Fibroblast of mammary gland (primary cell): ENCODE measurements at regions not wholly inside any gene's neighbourhood (a gene's known extent, or its start where the extent isn't known, plus 50 kb on each side); places are given as distances from the start of the nearest gene placed in this dataset.
"Not testable (repeated sequence)": the region's sequence is repeated elsewhere in the genome, so short reads cannot be mapped to it uniquely, and the experiment has no call there.

ENCODE experiments used
- DNase-seq: peaks from one replicate; pipeline ENCODE4 v3.0.0-alpha.2; 2010; ENCODE audit warnings: low read depth
- H3K4me3 ChIP-seq: 2 replicates; pipeline ENCODE4 v1.5.1; 2011; ENCODE audit warnings: low read depth, mild to moderate bottlenecking, low read length, moderate library complexity; ENCODE audit not compliant: control insufficient read depth
- TF ChIP-seq, protein P1 (sequence below): conservative IDR thresholded peaks from 2 replicates; pipeline ENCODE4 v1.5.1; 2011; ENCODE audit warnings: low read depth, low read length, inconsistent platforms; ENCODE audit not compliant: control insufficient read depth, insufficient read depth

GRCh38 chr6:153449279-153449678 is 318.2 kb upstream of the RGS17 start:
- peak; percentile 9 for DNase-seq
- TF ChIP-seq, protein P1, sequence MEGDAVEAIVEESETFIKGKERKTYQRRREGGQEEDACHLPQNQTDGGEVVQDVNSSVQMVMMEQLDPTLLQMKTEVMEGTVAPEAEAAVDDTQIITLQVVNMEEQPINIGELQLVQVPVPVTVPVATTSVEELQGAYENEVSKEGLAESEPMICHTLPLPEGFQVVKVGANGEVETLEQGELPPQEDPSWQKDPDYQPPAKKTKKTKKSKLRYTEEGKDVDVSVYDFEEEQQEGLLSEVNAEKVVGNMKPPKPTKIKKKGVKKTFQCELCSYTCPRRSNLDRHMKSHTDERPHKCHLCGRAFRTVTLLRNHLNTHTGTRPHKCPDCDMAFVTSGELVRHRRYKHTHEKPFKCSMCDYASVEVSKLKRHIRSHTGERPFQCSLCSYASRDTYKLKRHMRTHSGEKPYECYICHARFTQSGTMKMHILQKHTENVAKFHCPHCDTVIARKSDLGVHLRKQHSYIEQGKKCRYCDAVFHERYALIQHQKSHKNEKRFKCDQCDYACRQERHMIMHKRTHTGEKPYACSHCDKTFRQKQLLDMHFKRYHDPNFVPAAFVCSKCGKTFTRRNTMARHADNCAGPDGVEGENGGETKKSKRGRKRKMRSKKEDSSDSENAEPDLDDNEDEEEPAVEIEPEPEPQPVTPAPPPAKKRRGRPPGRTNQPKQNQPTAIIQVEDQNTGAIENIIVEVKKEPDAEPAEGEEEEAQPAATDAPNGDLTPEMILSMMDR = no peak
- no peak overlapping the region for H3K4me3 ChIP-seq

DNA sequence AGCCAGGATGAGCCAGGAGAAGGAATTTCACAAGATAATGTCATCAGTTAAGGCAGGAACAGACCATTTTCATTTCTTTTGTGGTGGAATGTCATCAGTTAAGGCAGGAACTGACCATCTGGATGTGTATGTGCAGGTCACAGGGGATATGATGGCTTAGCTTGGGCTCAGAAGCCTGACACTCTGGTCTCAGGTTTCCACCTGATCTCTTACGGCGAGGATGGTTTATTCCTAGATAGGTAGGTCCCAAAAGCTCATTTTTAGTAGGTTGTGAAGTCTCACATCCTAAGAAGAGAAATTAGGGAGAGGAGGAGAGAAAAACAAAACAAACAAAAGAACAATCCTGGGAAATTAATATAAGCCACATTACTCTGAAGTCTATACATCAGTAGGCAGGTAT is 311.7 kb upstream of the RGS17 start:
- DNase-seq, H3K4me3 ChIP-seq: not testable (repeated sequence)

DNA sequence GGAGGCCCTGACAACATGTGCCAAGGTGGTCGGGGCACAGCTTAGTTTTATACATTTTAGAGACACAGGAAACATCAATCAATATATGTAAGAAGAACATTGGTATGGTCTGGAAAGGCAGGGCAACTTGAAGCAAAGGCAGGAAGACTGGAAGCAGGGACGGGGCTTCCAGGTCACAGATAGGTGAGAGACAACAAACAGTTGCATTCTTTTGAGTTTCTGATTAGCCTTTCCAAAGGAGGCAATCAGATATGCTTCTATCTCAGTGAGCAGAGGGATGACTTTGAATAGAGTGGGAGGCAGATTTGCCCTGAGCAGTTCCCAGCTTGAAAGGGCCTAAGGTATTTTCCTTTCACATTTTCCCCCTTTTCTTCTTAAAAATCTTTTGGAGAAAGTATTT is 311.0 kb upstream of the RGS17 start:
- TF ChIP-seq, protein P1 = no peak
- no peak overlapping the region for H3K4me3 ChIP-seq
- no peak for DNase-seq

DNA sequence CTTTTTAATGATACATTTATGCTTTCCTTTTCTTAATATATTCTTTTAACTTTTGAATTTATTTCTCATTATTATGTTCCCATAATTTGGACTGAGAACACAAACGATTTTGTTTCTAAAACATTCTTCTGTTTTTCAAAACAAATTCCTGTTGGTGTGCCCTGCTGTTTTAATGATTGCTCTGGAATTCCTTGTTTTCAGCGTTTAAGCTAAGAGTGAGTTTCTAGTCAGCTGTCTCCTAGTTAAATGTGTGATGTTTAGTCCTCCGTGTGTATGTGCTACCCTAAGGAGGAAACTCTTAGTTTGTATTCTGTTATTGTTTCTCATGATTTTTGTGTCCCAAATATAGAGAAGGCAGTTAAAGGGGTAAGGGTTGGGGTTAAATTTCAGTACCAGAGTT is 306.1 kb upstream of the RGS17 start:
- no peak overlapping the region for H3K4me3 ChIP-seq
- TF ChIP-seq, protein P1 = no peak
- DNase-seq = no peak

DNA sequence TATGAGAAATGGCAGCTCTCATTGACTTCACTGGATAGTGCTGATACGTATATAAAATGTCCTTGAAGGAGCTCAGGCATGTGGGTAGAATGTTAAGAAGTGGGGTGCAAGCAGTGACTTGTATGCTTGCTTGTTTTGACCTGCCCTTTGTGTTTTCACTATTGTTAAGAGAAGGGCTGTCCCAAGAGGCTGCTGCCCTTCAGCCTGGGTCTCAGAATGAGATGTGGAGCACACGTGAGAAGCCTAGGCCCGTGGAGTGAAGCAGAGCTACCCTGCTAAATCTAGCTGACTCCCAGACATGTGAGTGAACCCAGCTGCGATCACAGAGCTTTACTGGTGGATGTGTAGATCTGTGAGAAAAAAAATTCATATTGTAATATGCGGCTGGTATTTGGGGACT is 305.3 kb upstream of the RGS17 start:
- TF ChIP-seq, protein P1 = no peak
- no peak overlapping the region for H3K4me3 ChIP-seq
- DNase-seq = no peak

GRCh38 chr6:153435787-153436186 is 304.7 kb upstream of the RGS17 start:
- TF ChIP-seq, protein P1 = no peak
- no peak for DNase-seq
- no peak overlapping the region for H3K4me3 ChIP-seq

- TF ChIP-seq, protein P1 = no peak
- H3K4me3 ChIP-seq = no peak overlapping the region
- DNase-seq = no peak
Observed at GRCh38 chr6:153425536-153425935, 294.5 kb upstream of the RGS17 start.
